Activated effector memory CD4-positive, alpha-beta T cell treated with anti-CD3 and anti-CD28 coated beads, Interleukin-2, amount 50 U/mL, for 16 hours (primary cell): ENCODE measurements at regions not wholly inside any gene's neighbourhood (a gene's known extent, or its start where the extent isn't known, plus 50 kb on each side); places are given as distances from the start of the nearest gene placed in this dataset.
"Not testable (repeated sequence)": the region's sequence is repeated elsewhere in the genome, so short reads cannot be mapped to it uniquely, and the experiment has no call there.

Experiments used
- DNase-seq: peaks from one replicate; pipeline ENCODE4 v3.0.0-alpha.2; 2020

GRCh38 chr5:99562937-99563627 is 634.3 kb upstream of the CHD1 start:
- DNase-seq = not testable (repeated sequence)

GRCh38 chr5:99553211-99553810 is 624.5 kb upstream of the CHD1 start:
- no peak for DNase-seq

GRCh38 chr5:99544356-99544755 is 615.5 kb upstream of the CHD1 start:
- no peak for DNase-seq

- no peak for DNase-seq
Measured at GRCh38 chr5:99543841-99544240, 615.0 kb upstream of the CHD1 start.

- DNase-seq = not testable (repeated sequence)
Measured at GRCh38 chr5:99534241-99534640, 605.4 kb upstream of the CHD1 start.

GRCh38 chr5:99521666-99522065 is 592.9 kb upstream of the CHD1 start:
- not testable (repeated sequence) for DNase-seq

GRCh38 chr5:99515864-99516490 is 587.2 kb upstream of the CHD1 start:
- DNase-seq = not testable (repeated sequence)

GRCh38 chr5:99510237-99510866 is 581.5 kb upstream of the CHD1 start:
- DNase-seq = not testable (repeated sequence)

- not testable (repeated sequence) for DNase-seq
Measured at GRCh38 chr5:99509064-99509463, 580.3 kb upstream of the CHD1 start.

GRCh38 chr5:99495456-99495855 is 566.6 kb upstream of the CHD1 start:
- not testable (repeated sequence) for DNase-seq

- not testable (repeated sequence) for DNase-seq
Measured at GRCh38 chr5:99478450-99478849, 549.6 kb upstream of the CHD1 start.

- not testable (repeated sequence) for DNase-seq
Measured at GRCh38 chr5:99473328-99473727, 544.5 kb upstream of the CHD1 start.

GRCh38 chr5:99471726-99472125 is 542.9 kb upstream of the CHD1 start:
- not testable (repeated sequence) for DNase-seq

GRCh38 chr5:99471178-99471577 is 542.4 kb upstream of the CHD1 start:
- DNase-seq = not testable (repeated sequence)

- DNase-seq = not testable (repeated sequence)
Measured at GRCh38 chr5:99470636-99471035, 541.8 kb upstream of the CHD1 start.

GRCh38 chr5:99460701-99461100 is 531.9 kb upstream of the CHD1 start:
- DNase-seq = no peak

GRCh38 chr5:99453196-99453595 is 524.4 kb upstream of the CHD1 start:
- no peak for DNase-seq

- DNase-seq = no peak
Measured at GRCh38 chr5:99449786-99450185, 521.0 kb upstream of the CHD1 start.

GRCh38 chr5:99445805-99446204 is 517.0 kb upstream of the CHD1 start:
- no peak for DNase-seq

GRCh38 chr5:99441235-99441634 is 512.4 kb upstream of the CHD1 start:
- no peak for DNase-seq

GRCh38 chr5:99438619-99439018 is 509.8 kb upstream of the CHD1 start:
- DNase-seq = no peak

- DNase-seq = no peak
Measured at GRCh38 chr5:99437986-99438385, 509.2 kb upstream of the CHD1 start.

GRCh38 chr5:99423396-99423795 is 494.6 kb upstream of the CHD1 start:
- not testable (repeated sequence) for DNase-seq

GRCh38 chr5:99418640-99419039 is 489.8 kb upstream of the CHD1 start:
- not testable (repeated sequence) for DNase-seq
